ENCODE measurements at regions not wholly inside any gene's neighbourhood (a gene's known extent, or its start where the extent isn't known, plus 50 kb on each side); places are given as distances from the start of the nearest gene placed in this dataset.

GRCh38 chr10:109741712-109742111 lies 181.6 kb downstream of the XPNPEP1 start:
- 75 to 89% (median 77%) methylated on average over 2 of the region's 2 CpGs for WGBS, 4 donors
- no peaks in the 10 kb centered on the region for H3K36me3 ChIP-seq
- intact Hi-C loops (cut with DNase I) = no loop called here
- H3K4me3 ChIP-seq = no peak overlapping the region
- no peak for DNase-seq
- H3K4me1 ChIP-seq = no peaks in the 10 kb centered on the region
- no peak overlapping the region for H3K27ac ChIP-seq
- no peak for TF ChIP-seq POLR2A (IDR thresholded peaks at IDR 0.05)
- TF ChIP-seq, protein P1, sequence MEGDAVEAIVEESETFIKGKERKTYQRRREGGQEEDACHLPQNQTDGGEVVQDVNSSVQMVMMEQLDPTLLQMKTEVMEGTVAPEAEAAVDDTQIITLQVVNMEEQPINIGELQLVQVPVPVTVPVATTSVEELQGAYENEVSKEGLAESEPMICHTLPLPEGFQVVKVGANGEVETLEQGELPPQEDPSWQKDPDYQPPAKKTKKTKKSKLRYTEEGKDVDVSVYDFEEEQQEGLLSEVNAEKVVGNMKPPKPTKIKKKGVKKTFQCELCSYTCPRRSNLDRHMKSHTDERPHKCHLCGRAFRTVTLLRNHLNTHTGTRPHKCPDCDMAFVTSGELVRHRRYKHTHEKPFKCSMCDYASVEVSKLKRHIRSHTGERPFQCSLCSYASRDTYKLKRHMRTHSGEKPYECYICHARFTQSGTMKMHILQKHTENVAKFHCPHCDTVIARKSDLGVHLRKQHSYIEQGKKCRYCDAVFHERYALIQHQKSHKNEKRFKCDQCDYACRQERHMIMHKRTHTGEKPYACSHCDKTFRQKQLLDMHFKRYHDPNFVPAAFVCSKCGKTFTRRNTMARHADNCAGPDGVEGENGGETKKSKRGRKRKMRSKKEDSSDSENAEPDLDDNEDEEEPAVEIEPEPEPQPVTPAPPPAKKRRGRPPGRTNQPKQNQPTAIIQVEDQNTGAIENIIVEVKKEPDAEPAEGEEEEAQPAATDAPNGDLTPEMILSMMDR (IDR thresholded peaks at IDR 0.05) = no peak
- no peaks in the 10 kb centered on the region for H3K27me3 ChIP-seq
- ATAC-seq = no peak
- H3K9me3 ChIP-seq = no peaks in the 10 kb centered on the region

GRCh38 chr10:109740436-109740835 lies 182.9 kb downstream of the XPNPEP1 start:
- Histone ChIP-seq H3K36me3 (no peaks in the 10 kb centered on the region), H3K9me3 (no peaks in the 10 kb centered on the region), H3K4me3 (no peak overlapping the region), H3K4me1 (no peaks in the 10 kb centered on the region), H3K27me3 (no peaks in the 10 kb centered on the region), H3K27ac (no peak overlapping the region)
- TF ChIP-seq, protein P1 (IDR thresholded peaks at IDR 0.05) = no peak
- TF ChIP-seq POLR2A (IDR thresholded peaks at IDR 0.05) = no peak
- intact Hi-C loops (cut with DNase I) = no loop called here
- DNase-seq (no peak), ATAC-seq (no peak)
- WGBS, 4 donors = 61 to 76% (median 66%) methylated on average over 3 of the region's 3 CpGs

DNA sequence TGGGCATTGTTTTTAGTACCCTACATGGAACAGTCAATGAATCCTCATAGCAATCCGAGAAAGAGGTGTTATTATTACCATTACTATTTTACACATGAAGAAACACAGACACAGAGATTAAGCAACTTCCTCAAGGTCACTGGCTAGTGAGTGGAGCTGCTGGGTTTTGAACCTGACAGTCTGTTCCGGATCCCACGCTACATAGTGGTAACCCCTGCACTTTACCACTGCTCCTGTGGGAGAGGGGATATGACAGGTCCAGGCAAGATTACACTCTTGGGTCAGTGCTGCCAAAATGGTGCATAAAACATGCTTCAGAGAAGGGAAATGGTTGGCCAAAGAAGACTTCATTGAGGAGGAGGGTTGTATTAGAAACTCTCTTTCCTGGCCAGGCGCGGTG lies 185.7 kb downstream of the XPNPEP1 start:
- Histone ChIP-seq H3K27me3 (no peaks in the 10 kb centered on the region), H3K9me3 (no peaks in the 10 kb centered on the region), H3K4me1 (no peaks in the 10 kb centered on the region), H3K36me3 (no peaks in the 10 kb centered on the region), H3K27ac (no peak overlapping the region), H3K4me3 (no peak overlapping the region)
- intact Hi-C loops (cut with DNase I) = no loop called here
- no peak for DNase-seq
- no peak for ATAC-seq
- 83 to 91% (median 87%) methylated on average over 5 of the region's 5 CpGs for WGBS, 4 donors
- TF ChIP-seq, protein P1 (IDR thresholded peaks at IDR 0.05) = no peak
- TF ChIP-seq POLR2A (IDR thresholded peaks at IDR 0.05) = no peak

- 56 to 84% (median 60%) methylated on average over 4 of the region's 4 CpGs for WGBS, 4 donors
- TF ChIP-seq, protein P1 (IDR thresholded peaks at IDR 0.05) = no peak
- no peak for TF ChIP-seq POLR2A (IDR thresholded peaks at IDR 0.05)
- no peaks in the 10 kb centered on the region for H3K27me3 ChIP-seq
- no peak overlapping the region for H3K4me3 ChIP-seq
- no peaks in the 10 kb centered on the region for H3K9me3 ChIP-seq
- no peak for DNase-seq
- H3K36me3 ChIP-seq = no peaks in the 10 kb centered on the region
- H3K4me1 ChIP-seq = no peaks in the 10 kb centered on the region
- no peak for ATAC-seq
- no peak overlapping the region for H3K27ac ChIP-seq
- intact Hi-C loops (cut with DNase I) = no loop called here
These were observed 186.3 kb downstream of the XPNPEP1 start for GRCh38 chr10:109737009-109737408.

Data from heart left ventricle (tissue), 16 donors.